ENCODE measurements at regions not wholly inside any gene's neighbourhood (a gene's known extent, or its start where the extent isn't known, plus 50 kb on each side); places are given as distances from the start of the nearest gene placed in this dataset.

- TF ChIP-seq CTCF (IDR thresholded peaks at IDR 0.05) (no peak), EZH2 (IDR thresholded peaks at IDR 0.05; ENCODE audit: borderline replicate concordance, insufficient read depth, low read depth, low read length, poor library complexity, severe bottlenecking) (no peak)
These were observed 50.4 kb upstream of the MTAP start for GRCh38 chr9:21751998-21752397.
